ENCODE measurements at regions not wholly inside any gene's neighbourhood (a gene's known extent, or its start where the extent isn't known, plus 50 kb on each side); places are given as distances from the start of the nearest gene placed in this dataset.

DNA sequence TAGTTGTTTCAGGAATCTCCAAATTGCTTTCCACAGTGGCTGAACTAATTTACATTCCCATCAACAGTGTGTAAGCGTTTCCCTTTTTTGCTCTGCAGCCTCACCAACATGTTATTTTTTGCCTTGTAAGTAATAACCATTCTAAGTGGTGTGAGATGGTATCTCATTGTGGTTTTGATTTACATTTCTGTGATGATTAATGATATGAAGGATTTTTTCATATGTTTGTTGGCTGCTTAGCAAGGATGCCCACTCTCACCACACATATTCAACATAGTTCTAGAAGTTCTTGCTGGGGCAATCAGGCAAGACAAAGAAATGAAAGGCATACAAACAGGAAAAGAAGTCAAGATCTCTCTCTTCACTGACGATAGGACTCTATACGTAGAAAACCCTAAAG lies 472.4 kb downstream of the ZNF674 start:
- intact Hi-C loops (cut with micrococcal nuclease): no loop called here
- ChIA-PET POLR2A (no interaction called here), CTCF (no interaction called here)
- TF ChIP-seq CTCF (IDR thresholded peaks at IDR 0.05): no peak
- no peak overlapping the region for H3K4me3 Mint-ChIP-seq
- no peaks in the 10 kb centered on the region for H3K36me3 Mint-ChIP-seq (ENCODE audit: low read depth)
- no peaks in the 10 kb centered on the region for H3K4me1 Mint-ChIP-seq (ENCODE audit: low read depth)
- no peaks in the 10 kb centered on the region for H3K27me3 Mint-ChIP-seq
- no peak overlapping the region for H3K27ac Mint-ChIP-seq
- ATAC-seq (no peak), DNase-seq (no peak)
- peaks cover 3% of the 10 kb centered on the region for H3K9me3 Mint-ChIP-seq

- H3K4me3 Mint-ChIP-seq: no peak overlapping the region
- no peaks in the 10 kb centered on the region for H3K9me3 Mint-ChIP-seq
- ChIA-PET POLR2A (no interaction called here), CTCF (no interaction called here)
- ATAC-seq (no peak), DNase-seq (no peak)
- no peaks in the 10 kb centered on the region for H3K4me1 Mint-ChIP-seq (ENCODE audit: low read depth)
- H3K27me3 Mint-ChIP-seq: no peaks in the 10 kb centered on the region
- no peak for TF ChIP-seq CTCF (IDR thresholded peaks at IDR 0.05)
- H3K36me3 Mint-ChIP-seq (ENCODE audit: low read depth): no peaks in the 10 kb centered on the region
- intact Hi-C loops (cut with micrococcal nuclease): no loop called here
- H3K27ac Mint-ChIP-seq: no peak overlapping the region
Measured at GRCh38 chrX:46072372-46072771, 472.8 kb downstream of the ZNF674 start.

GRCh38 chrX:46070421-46070820 lies 474.8 kb downstream of the ZNF674 start:
- CTCF ChIA-PET: no interaction called here
- no peak for DNase-seq
- intact Hi-C loops (cut with micrococcal nuclease): no loop called here
- no peaks in the 10 kb centered on the region for H3K36me3 Mint-ChIP-seq (ENCODE audit: low read depth)
- H3K4me3 Mint-ChIP-seq: no peak overlapping the region
- no peaks in the 10 kb centered on the region for H3K4me1 Mint-ChIP-seq (ENCODE audit: low read depth)
- no peak for TF ChIP-seq CTCF (IDR thresholded peaks at IDR 0.05)
- no peaks in the 10 kb centered on the region for H3K27me3 Mint-ChIP-seq
- ATAC-seq: no peak
- POLR2A ChIA-PET: no interaction called here
- H3K27ac Mint-ChIP-seq: no peak overlapping the region
- H3K9me3 Mint-ChIP-seq: no peaks in the 10 kb centered on the region

GRCh38 chrX:46059316-46059715 lies 485.9 kb downstream of the ZNF674 start:
- H3K4me1 Mint-ChIP-seq (ENCODE audit: low read depth): no peaks in the 10 kb centered on the region
- no peak overlapping the region for H3K27ac Mint-ChIP-seq
- CTCF ChIA-PET: no interaction called here
- H3K9me3 Mint-ChIP-seq: peaks cover 1% of the 10 kb centered on the region
- H3K36me3 Mint-ChIP-seq (ENCODE audit: low read depth): no peaks in the 10 kb centered on the region
- ATAC-seq (no peak), DNase-seq (no peak)
- H3K4me3 Mint-ChIP-seq: no peak overlapping the region
- H3K27me3 Mint-ChIP-seq: no peaks in the 10 kb centered on the region
- POLR2A ChIA-PET: no interaction called here
- TF ChIP-seq CTCF (IDR thresholded peaks at IDR 0.05): no peak
- intact Hi-C loops (cut with micrococcal nuclease): no loop called here

DNA sequence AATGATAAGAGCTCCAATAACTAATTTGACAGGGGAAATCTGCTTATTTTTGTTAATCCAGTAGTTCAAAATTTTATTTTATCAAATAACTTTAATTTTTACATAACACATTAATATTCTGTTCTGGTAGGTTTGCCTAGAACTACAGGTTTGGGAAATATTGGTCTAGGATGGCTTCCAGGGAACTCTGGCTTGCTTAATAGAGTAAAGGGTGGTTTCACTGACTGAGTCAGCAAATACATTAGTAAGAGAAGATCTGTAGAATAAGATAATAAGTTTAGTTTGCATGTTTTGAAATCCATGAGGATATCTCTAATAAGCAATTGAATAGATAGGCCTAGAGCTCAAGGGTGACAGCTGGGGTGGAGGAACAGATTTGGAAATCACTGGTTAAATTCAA lies 500.7 kb downstream of the ZNF674 start:
- intact Hi-C loops (cut with micrococcal nuclease): no loop called here
- POLR2A ChIA-PET: no interaction called here
- DNase-seq (no peak), ATAC-seq (no peak)
- no peak overlapping the region for H3K27ac Mint-ChIP-seq
- H3K4me1 Mint-ChIP-seq (ENCODE audit: low read depth): no peaks in the 10 kb centered on the region
- CTCF ChIA-PET: no interaction called here
- peaks cover 2% of the 10 kb centered on the region for H3K36me3 Mint-ChIP-seq (ENCODE audit: low read depth)
- TF ChIP-seq CTCF (IDR thresholded peaks at IDR 0.05): no peak
- H3K9me3 Mint-ChIP-seq: peaks cover 5% of the 10 kb centered on the region
- H3K4me3 Mint-ChIP-seq: no peak overlapping the region
- H3K27me3 Mint-ChIP-seq: no peaks in the 10 kb centered on the region
